Astrocyte (in vitro differentiated cells and primary cell): ENCODE measurements at regions not wholly inside any gene's neighbourhood (a gene's known extent, or its start where the extent isn't known, plus 50 kb on each side); places are given as distances from the start of the nearest gene placed in this dataset.

Source experiments
- CTCF ChIP-seq: IDR thresholded peaks from 2 replicates; pipeline ENCODE4 v1.5.1; 2011; ENCODE audit warnings: low read depth, mild to moderate bottlenecking, inconsistent platforms, low read length, moderate library complexity; ENCODE audit not compliant: insufficient read depth
- EZH2 ChIP-seq: IDR thresholded peaks from 2 replicates; pipeline ENCODE4 v1.6.1; 2012; ENCODE audit warnings: mild to moderate bottlenecking, low read length, inconsistent platforms; ENCODE audit not compliant: insufficient read depth

GRCh38 chr3:115398506-115398905, 224.8 kb upstream of the GAP43 start:
- TF ChIP-seq CTCF (no peak), EZH2 (no peak)
